ENCODE measurements at regions not wholly inside any gene's neighbourhood (a gene's known extent, or its start where the extent isn't known, plus 50 kb on each side); places are given as distances from the start of the nearest gene placed in this dataset.

DNA sequence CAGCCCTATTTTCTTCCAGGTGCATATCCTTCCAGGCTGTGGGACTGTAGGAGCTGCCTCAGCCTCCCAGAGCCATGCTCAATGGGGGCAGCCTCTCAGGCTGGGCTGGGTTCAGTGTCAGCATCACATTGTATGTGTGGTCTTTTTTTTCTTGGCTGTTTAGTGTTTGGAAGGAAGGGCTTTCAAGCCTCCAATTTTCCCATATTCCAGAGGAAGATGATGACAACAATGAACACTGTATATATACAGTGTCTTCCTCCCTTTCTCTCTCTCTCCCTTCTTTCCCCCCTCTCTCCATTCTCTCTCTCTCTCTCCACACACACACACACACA, 326.4 kb downstream of the DYSF start:
- DNase-seq (ENCODE audit: low read depth), result no peak

DNA sequence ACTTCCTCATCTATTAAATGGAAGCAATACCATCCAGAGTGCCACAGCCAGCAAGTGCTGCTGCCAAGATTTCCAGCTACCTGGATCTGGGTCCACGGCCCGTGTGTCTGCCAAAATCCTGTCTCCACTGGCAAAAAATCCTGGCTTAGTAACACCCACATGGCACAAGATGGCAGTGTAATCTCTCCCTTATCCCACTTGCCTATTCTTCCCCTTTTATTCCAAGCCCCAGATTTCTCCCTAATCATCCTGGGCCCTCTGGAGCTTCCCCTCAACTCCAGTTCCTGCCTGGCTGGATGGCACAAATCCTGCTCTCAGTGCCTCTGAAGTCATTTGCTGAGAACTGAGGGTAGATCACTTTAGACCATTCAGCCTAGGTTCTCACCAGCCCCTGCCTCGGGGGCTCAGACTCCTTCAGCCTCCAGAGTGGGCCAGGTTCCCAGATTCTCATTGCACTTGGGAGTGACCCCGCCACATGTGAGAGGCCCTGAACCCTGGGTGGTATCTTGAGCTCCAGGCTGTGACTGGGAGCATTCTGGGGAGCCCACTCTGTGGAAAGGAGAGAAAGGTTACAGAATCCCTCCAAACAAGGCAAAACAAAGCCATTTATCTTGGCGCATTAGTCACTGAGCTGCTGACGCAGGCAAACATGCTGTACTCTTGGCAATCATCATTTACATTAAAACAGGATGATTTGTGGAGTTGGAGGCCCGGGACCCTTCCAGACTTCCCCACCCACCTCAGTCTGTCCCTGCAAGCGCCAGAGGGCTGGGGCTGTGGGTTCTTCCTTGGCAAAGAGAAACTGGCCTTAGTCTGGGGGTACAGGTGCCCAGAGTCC, 325.8 kb downstream of the DYSF start:
- DNase-seq (ENCODE audit: low read depth), result peak; percentile 52

GRCh38 chr2:71778514-71778913, 325.2 kb downstream of the DYSF start:
- no peak for DNase-seq (ENCODE audit: low read depth)

GRCh38 chr2:71777946-71778345, 324.6 kb downstream of the DYSF start:
- no peak for DNase-seq (ENCODE audit: low read depth)

DNA sequence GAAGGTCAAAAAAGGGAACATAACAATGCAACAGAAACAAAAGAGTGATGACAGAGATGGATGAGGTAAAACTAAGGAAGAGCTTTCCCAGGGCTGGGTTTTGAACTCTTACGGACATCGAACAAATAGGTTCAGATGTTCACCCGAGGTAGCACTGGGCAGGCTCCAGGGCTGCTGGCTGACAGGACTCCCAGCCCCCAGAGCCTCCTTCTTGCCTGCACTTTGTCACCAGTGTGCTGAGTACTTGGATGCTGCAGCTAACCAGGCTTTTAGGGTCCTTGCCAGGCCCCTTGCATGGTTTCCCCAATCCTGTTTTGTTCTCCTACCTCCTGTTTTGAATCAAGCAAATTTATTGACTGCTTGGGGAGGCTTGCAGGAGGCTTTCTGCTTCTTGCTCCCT, 322.9 kb downstream of the DYSF start:
- DNase-seq (ENCODE audit: low read depth), result no peak

DNA sequence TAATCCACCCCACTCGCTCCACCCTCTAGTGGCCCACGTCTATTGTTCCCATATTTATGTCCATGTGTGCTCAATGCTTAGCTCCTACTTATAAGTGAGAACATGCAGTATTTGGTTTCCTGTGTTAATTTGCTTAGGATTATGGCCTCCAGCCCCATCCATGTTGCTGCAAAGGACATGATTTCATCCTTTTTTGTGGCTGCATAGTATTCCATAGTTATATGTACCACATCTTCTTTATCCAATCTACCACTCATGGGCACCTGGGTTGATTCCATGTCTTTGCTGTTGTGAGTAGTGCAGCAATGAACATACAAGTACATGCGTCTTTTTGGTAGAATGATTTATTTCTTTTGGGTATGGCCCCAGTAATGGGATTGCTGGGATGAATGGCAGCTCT, 319.9 kb downstream of the DYSF start:
- DNase-seq (ENCODE audit: low read depth), result no peak

- DNase-seq (ENCODE audit: low read depth), result no peak
Observed at GRCh38 chr2:71772510-71773172, 319.3 kb downstream of the DYSF start.

DNA sequence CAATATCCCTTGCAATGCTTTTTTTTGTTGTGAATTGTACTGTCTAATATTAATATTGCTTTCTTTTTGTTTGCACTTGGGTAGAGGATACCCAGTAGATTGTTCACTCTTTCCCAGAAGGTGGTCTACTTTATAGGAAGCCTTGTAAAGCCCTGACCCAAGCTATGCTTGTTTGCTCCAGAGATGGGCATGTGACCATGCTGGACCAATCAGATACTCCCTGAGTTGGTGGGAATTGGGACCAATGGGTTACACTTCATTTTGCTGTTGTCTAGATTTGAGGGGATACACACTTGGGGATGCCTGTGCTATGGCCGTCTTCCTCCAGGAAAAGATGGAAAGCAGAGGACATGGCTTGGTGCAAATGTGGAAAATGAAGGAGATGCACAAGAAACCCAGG, 314.3 kb downstream of the DYSF start:
- DNase-seq (ENCODE audit: low read depth), result no peak

DNA sequence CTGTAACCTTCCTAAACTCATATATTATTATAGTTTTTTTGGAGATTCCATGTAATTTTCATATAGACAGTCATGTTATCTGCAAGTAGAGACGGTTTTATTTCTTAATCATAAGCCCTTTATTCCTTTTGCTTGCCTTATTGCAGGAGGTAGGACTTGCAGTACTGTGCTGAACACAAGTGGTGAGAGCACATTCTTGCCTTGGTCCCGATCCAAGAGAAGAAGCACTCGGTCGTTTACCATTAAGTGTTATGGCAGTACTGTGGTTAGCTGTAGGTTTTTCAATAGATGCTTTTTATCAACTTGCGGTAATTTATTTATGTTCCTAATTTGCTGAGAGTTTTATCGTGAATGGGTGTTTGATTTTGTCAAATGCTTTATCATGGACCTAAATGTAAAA, 305.7 kb downstream of the DYSF start:
- no peak for DNase-seq (ENCODE audit: low read depth)

DNA sequence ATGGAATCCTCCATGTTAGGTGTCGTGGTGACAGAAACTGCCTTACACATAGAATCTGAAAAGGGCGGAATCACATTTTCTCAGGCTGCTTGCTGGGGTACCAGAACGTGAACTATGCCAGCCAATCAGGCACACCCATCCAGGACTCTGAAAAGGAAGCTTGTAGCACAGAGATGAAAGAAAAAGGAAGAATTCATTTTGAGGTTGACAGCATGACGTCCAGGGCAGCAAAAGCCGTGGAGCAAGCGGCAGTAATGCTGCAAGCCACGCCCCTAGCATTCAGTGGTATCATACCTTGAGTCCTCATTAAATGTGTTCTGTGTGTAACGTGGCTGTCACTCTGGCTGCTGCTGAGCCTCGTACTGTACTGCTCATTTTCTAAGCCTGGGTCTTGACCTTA, 304.0 kb downstream of the DYSF start:
- DNase-seq (ENCODE audit: low read depth), result no peak

DNA sequence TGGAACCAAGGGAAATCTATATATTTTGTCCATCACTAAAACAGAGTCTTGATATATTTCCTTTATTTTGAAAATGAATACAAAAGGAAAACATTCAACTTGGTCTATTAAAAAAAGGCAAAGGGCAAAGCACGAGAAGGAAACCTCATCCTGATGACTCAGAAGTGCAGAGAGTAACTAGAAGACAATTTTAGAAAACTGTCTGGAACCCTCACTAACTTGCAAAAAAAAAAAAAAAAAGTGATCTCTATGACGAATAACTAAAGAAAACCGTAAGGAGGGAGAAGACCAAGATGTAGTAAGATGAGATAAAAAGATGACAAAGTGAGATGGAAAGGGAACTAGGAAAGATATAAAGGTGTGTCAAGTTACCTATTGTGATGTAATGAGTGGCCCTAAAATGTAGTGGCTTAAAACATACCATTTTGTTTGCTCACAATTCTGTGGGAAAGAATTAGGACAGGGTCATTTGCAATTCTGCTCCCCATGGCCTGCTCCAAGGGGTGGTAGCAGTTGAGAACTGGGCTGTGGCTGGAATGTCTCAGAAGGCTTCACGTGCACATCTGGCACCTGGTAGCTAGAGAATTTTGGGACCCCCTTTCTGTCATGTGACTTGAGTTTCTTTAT, 303.0 kb downstream of the DYSF start:
- DNase-seq (ENCODE audit: low read depth), result peak; percentile 74

DNA sequence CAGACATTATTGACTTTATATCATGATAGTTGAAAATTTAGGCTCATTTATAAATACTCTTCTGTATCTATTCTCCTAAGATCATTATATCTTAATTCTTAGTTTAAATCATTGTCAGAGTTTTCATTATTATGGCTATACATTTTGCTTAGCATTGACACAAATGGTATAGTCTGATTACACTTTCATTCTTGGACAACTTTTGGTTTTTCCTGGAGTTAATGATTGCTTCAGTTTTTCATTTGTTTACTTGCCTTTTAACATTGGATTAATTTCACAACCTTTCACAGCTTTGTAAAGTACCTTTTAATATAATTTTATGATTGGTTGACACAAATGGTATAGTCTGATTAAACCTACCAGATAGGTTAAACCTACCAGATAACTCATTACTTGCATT, 298.2 kb downstream of the DYSF start:
- DNase-seq (ENCODE audit: low read depth), result no peak

- DNase-seq (ENCODE audit: low read depth), result peak; percentile 94
Observed at GRCh38 chr2:71749671-71750101, 296.3 kb downstream of the DYSF start.

- DNase-seq (ENCODE audit: low read depth), result peak; percentile 93
Observed at GRCh38 chr2:71748227-71748626, 294.9 kb downstream of the DYSF start.

GRCh38 chr2:71747559-71747958, 294.2 kb downstream of the DYSF start:
- no peak for DNase-seq (ENCODE audit: low read depth)

- DNase-seq (ENCODE audit: low read depth), result peak; percentile 96
Observed at GRCh38 chr2:71746946-71747501, 293.7 kb downstream of the DYSF start.

DNA sequence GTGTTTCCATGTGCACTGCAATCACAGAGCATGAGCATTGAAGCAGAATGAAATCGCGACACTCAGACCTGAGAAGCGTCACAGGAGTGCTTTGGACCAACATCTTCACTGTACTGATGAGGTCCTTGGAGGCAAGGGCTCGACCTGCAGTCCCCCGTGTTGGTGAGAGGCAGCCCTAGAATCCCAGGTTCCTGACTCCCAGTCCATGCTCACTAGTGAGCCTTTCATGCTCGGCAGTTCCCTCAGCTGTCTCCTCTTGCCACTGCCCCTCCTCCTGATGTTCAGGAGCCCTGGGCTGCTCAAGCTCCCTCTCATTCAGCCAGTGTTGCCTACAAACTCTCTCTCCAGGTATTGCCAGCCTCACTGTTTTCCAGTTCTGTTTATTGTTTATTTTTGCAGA, 291.4 kb downstream of the DYSF start:
- DNase-seq (ENCODE audit: low read depth), result no peak

- peak; percentile 64 for DNase-seq (ENCODE audit: low read depth)
Observed at GRCh38 chr2:71743995-71744675, 290.8 kb downstream of the DYSF start.

GRCh38 chr2:71742953-71743601, 289.7 kb downstream of the DYSF start:
- peak; percentile 98 for DNase-seq (ENCODE audit: low read depth)

DNA sequence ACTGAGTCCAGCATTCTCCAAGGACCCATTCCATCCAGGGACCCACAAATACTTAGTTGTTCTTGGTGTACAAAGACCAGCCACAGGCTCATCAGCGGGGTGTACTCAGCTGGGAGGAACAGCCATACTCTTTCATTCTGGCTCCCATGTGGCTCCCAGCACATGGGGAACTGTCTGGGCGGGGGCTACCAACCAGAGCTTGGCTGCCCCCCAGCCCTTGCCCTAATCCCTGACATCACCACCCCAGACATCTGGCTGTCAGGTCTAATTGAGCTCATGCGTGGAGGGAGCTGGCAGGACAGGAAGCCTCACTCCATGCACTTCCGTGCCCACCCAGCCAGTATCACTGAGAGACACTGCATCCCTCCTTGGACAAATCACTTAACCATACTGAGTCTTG, 283.6 kb downstream of the DYSF start:
- no peak for DNase-seq (ENCODE audit: low read depth)

- no peak for DNase-seq (ENCODE audit: low read depth)
Observed at GRCh38 chr2:71736091-71736861, 282.9 kb downstream of the DYSF start.
